D721Med (cell line): ENCODE measurements at regions not wholly inside any gene's neighbourhood (a gene's known extent, or its start where the extent isn't known, plus 50 kb on each side); places are given as distances from the start of the nearest gene placed in this dataset.
A peak's percentile ranks its signal among the peaks of the same experiment; 100 is the strongest.

ENCODE experiments used
- DNase-seq: peaks from one replicate; pipeline ENCODE4 v3.0.0; 2011; ENCODE audit warnings: low spot score; ENCODE audit not compliant: insufficient read length
- FAIRE-seq: peaks from 2 replicates; lab custom pipeline; 2011; peaks lifted over from hg19 to GRCh38; lab: Jason Lieb, UNC
- CTCF ChIP-seq: IDR thresholded peaks from 2 replicates; pipeline ENCODE4 v1.5.1; 2012; ENCODE audit warnings: mild to moderate bottlenecking, control low read depth; ENCODE audit not compliant: insufficient read depth; ENCODE audit errors: missing control alignments

GRCh38 chr1:218572050-218572449, 226.9 kb downstream of the TGFB2 start:
- DNase-seq (no peak), FAIRE-seq (no peak)
- TF ChIP-seq CTCF = no peak

- DNase-seq = no peak
- TF ChIP-seq CTCF = no peak
- no peak for FAIRE-seq
Measured at GRCh38 chr1:218573925-218574324, 228.8 kb downstream of the TGFB2 start.

GRCh38 chr1:218575079-218575478, 229.9 kb downstream of the TGFB2 start:
- no peak for DNase-seq
- FAIRE-seq = no peak
- no peak for TF ChIP-seq CTCF

GRCh38 chr1:218575856-218576255, 230.7 kb downstream of the TGFB2 start:
- DNase-seq (no peak), FAIRE-seq (no peak)
- no peak for TF ChIP-seq CTCF

- DNase-seq (no peak), FAIRE-seq (peak; percentile 38)
- TF ChIP-seq CTCF = no peak
Measured at GRCh38 chr1:218582646-218583045, 237.5 kb downstream of the TGFB2 start.

- TF ChIP-seq CTCF = no peak
- DNase-seq = peak; percentile 53
- FAIRE-seq = peak; percentile 94
Measured at GRCh38 chr1:218584418-218585155, 239.5 kb downstream of the TGFB2 start.

- TF ChIP-seq CTCF = no peak
- DNase-seq = no peak
- no peak for FAIRE-seq
Measured at GRCh38 chr1:218585511-218586184, 240.5 kb downstream of the TGFB2 start.
